Liver (tissue), 2 donors: ENCODE measurements at regions not wholly inside any gene's neighbourhood (a gene's known extent, or its start where the extent isn't known, plus 50 kb on each side); places are given as distances from the start of the nearest gene placed in this dataset.

ENCODE experiments used
- MAX ChIP-seq: IDR thresholded peaks from 2 replicates; pipeline ENCODE4 v1.6.1; 2016; ENCODE audit warnings: antibody characterized with exemption
- TF ChIP-seq, protein P1 (sequence below): fragments of 150-350 bp; IDR thresholded peaks from 2 replicates; pipeline ENCODE4 v1.5.1; 2017; ENCODE audit warnings: improper control_type of control experiment, low read depth, low read length; ENCODE audit not compliant: missing input control
- donor health status: healthy.

GRCh38 chr6:87807475-87807874, 105.4 kb upstream of the AKIRIN2 start:
- TF ChIP-seq, protein P1, sequence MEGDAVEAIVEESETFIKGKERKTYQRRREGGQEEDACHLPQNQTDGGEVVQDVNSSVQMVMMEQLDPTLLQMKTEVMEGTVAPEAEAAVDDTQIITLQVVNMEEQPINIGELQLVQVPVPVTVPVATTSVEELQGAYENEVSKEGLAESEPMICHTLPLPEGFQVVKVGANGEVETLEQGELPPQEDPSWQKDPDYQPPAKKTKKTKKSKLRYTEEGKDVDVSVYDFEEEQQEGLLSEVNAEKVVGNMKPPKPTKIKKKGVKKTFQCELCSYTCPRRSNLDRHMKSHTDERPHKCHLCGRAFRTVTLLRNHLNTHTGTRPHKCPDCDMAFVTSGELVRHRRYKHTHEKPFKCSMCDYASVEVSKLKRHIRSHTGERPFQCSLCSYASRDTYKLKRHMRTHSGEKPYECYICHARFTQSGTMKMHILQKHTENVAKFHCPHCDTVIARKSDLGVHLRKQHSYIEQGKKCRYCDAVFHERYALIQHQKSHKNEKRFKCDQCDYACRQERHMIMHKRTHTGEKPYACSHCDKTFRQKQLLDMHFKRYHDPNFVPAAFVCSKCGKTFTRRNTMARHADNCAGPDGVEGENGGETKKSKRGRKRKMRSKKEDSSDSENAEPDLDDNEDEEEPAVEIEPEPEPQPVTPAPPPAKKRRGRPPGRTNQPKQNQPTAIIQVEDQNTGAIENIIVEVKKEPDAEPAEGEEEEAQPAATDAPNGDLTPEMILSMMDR, result no peak
- TF ChIP-seq MAX, result no peak
